GM21447 (cell line): ENCODE measurements at regions not wholly inside any gene's neighbourhood (a gene's known extent, or its start where the extent isn't known, plus 50 kb on each side); places are given as distances from the start of the nearest gene placed in this dataset.

Experiments
- ATAC-seq: cut with Tn5 transposase; IDR thresholded peaks from one replicate; pipeline ENCODE4 v1.9.1; 2021; ENCODE audit not compliant: unreplicated experiment

DNA sequence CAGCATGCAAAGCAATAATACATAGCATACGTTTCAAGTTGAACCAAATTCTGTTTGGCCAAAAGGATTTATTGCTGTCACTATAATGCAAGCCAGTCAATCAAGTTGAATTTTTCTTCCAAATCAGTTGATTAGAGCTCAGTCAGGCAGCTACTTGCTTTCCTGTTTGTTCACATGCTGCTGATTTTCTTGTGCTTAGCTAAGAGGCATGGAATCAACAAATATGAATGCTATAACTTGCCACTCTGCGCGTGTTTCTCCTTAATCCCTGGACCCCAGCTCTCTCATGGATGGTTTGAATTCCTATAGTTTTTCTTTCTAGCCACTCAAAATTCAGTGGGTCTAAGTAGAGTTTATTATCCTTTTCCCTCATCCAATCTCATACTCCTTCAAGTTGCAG, 311.3 kb downstream of the KLF5 start:
- no peak for ATAC-seq

DNA sequence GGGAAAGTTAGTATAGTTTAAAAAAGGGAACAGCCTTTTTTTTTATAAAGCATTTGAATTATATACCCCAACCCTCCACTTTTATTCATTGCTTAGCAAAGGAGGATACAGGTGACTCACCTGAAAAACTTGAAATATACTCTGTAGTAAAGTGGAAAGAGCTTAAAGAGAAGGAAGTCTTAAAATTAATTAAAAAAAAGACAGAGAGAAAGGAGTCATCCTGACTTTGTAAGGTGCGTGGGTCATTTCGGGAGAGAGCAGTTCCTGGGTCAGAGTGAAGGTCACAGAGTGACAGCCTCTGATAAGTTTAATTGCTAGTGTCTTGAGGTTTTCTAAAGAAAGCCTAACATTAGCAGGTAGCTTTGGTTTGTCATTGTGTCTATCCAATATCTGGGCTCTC, 310.3 kb downstream of the KLF5 start:
- no peak for ATAC-seq

DNA sequence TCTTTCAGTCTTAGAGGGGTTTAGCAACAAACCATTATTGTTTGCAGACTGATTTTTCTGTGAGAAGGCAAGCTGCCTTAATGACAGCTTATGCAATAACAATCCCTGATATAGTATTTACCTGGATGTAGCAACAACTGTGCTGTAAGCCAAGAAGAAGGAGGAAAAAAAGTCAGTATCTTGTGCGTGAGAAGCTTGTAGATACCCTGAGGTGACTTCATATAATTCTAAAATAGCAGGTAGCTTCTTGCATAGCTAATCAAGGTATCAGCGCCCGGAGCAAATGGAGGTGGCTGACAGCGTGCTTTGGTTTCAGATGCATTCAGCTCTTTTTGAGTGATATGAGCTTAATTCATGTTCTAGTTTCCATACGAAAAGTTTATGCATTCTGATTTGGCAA, 309.8 kb downstream of the KLF5 start:
- ATAC-seq: no peak

DNA sequence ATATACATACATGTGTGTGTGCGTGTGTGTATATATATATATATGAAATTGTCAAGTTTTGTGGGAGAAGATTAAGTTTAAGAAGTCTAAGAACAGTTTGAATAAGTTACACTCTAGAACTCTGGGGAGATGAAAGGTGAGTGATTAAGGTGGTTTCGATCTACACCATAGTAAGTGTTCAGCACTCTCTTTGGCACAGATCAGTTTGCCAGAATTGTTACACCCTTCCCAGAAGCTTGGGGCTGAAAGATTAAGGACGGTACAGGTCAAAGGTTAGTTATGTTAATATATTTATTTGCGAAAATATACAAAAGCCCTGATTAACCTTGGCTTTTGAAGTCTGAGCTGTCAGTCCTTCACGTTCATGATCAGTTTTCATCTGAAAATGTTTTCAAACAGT, 309.1 kb downstream of the KLF5 start:
- no peak for ATAC-seq

DNA sequence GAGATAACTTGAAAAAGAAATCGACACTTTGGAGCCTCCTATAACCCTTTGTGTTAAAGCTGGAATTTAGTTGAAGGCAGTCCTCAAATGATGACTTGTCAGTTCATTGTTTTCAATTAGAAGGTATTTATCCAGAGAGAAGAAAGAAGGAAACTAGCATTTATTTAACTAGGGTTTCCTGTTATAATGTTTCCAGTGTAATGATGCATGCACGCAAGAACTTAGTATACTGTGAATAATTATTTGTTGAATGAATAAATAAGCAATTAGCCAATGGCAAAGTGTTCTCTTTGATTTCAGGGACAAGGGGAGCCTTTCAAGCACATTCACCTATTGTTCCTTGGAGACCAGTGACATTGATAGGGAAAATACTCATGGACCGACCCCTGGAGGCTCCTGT, 307.4 kb downstream of the KLF5 start:
- no peak for ATAC-seq

DNA sequence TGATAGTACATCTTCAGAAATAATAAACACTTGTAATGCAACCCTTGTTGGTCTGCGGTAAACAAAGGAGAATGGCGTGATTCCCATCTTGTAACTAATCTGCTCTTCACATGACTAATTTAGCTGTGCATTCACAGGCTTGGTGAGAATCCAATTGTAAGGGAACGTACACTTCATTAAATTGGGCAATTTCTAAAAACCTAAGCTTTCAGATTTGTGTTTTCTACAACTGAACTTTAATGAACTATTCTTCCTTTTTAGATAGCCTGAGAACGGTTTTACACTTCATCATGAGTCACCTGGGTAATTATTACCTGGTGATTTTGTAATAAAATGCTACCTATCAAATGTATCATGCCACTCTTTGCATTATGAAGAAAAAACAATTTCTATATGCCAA, 306.9 kb downstream of the KLF5 start:
- no peak for ATAC-seq

DNA sequence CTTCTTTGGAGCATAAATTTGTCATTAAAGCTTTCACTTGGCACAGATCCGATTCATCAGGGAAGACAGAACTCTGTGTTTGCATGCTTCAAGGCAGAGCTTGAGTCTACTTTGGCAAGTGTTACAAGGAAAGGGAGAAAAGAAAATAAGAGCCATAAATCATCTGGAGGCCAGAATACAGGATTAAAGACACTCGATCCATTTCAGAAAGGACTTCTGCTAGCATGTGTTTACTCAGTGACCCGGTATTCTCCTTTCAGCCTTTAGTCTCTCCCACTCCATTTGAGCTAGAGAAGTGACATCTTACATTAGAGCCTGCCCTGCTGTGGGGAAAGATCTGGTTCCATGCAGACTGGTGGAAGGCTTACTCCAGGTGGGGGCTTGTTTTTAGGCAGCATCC, 306.4 kb downstream of the KLF5 start:
- ATAC-seq: no peak

DNA sequence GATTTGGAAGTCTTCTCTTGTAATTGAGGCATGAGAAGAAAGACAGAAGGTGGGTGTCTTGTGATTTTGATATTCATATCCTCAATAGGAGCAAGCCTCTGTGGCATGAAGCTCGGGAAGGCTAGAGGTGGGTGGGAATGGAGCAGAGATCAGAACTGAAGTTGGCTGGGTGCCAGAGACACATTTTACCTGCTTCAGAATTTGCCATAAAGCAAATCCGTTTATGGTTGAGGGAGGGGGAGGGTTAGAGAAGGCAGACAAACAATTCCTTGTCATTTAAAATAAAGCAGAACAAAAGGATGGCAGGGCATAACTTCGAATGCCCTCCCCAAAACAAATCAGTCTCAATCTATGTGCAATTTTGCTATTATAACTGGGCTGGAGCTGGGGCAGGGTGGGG, 305.9 kb downstream of the KLF5 start:
- ATAC-seq: no peak

DNA sequence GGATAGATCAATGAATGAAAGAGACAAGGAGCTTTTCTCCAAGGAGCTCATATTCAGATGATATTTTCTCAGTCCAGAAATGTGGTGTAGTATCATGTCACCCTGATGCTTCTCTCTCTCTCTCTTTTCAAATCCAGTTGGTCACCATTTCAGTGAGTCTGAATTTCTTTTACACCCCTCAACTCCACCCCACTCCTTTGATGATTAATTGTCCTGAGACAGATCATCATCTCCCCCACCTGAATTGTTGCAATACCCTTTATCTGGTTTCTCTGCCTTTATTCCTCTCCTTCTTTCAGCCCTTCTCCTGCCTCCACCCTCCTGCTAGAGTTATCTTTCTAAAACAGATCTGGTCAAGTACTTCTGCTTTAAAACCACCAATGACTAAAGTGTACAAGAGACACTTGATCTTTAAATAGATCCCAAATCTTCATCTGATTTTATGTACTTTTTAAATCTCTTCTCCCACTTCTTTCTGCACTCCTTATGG, 299.8 kb downstream of the KLF5 start:
- ATAC-seq: no peak

DNA sequence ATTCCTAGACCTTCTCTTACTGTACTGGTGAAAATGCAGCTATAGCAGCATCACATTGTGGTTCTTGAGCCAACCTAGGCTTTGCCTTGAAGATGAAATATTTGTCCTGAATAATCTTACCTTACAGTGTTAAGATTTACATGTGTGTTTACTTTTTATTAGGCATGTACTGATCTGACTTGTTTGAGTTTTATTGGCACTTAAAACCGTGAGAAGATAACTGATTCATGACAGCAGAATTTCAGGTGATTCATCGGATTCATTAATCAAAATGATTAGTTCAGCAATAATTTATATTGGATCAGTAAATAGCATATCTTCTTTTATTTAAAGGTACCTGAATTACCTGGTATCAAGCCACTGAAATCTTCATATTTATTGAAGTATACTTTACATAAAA, 296.3 kb downstream of the KLF5 start:
- no peak for ATAC-seq

DNA sequence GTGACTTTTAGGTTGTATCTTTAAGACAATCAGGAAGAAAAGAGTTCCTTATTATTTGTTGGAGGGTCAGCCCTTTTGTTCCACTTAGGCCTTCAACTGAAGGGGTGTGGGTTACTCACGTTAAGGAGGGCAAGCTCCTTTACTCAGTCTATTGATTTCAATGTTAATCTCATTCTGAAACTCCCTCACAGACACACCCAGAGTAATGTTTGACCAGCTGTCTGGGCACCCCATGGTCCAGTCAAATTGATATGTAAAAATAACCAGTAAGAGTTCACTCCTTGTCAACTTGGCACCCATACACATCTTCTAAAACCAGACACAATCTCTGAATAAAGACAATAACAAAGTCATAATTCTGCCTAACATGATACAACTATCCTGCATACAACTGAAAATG, 292.9 kb downstream of the KLF5 start:
- ATAC-seq: no peak

DNA sequence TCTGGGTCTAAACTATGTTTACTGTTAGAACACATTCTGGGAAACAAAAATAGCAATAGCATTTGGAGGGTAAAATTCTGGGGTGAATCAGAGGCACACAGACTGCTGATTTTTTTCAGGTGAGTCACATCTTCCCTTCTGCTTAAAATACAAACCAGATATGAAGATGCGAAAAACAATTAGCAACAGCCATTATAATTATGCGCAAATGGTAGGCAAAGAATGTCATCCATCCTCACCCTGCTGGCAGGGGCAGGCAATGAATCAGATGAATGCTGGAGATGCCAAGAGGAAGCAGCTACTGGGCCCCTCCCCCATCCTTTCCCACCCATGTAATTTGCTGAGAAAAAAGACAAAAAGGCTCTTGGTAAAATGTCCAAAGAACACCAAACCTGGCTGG, 282.9 kb downstream of the KLF5 start:
- no peak for ATAC-seq

DNA sequence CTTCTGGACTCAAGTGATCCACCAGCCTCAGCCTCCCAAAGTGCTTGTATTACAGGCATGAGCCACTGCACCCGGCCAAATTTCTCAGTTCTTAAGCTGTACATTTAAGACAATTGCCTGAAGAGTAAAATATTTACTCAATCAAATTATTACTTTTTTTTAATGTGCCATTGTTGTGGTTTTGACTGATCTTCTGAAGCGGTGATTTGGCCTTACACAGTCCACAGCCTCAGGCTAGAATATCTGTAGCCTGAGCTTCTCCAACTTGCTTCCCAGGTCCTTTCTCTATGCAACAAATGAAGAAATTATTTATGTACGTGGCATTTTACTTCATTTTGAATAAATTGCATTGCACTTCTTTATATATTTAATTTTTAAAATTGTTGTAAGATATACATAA, 281.3 kb downstream of the KLF5 start:
- no peak for ATAC-seq

DNA sequence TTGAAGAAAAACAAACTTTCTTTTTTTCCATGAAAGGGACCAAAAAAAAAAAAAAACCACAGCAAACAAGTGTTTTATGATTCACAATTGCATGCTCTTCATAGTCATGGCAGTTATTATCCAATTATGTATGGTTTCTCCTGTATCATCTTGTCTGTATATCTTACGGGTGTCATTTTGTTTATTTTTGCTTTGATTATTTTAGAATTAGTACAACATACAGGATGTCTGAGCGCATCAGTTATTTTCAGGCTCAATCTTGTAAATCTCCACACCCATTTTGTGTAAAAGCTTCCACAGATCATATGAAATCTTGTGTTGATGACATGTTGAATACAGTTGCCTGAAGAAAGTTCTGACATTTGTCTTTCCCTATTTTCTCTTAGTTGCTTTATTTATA, 280.3 kb downstream of the KLF5 start:
- ATAC-seq: no peak

DNA sequence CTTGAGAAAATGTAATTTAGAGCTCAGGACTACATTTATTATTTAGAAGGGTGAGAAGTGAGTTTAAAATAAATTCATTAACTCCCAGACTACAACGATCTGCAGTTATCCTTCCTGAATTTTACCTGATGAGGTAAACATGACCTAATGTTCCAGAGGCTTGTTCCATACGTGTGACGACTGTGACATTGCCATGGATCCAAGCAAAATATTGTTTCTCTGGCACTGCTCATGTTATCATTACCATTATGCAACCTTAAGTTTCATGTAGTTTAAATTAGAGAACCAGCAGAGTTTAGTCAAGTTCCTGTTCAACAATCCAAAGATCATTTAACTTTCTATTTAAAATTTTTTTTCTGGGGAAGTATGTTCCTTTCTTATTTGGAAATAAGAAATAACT, 279.6 kb downstream of the KLF5 start:
- ATAC-seq: no peak

DNA sequence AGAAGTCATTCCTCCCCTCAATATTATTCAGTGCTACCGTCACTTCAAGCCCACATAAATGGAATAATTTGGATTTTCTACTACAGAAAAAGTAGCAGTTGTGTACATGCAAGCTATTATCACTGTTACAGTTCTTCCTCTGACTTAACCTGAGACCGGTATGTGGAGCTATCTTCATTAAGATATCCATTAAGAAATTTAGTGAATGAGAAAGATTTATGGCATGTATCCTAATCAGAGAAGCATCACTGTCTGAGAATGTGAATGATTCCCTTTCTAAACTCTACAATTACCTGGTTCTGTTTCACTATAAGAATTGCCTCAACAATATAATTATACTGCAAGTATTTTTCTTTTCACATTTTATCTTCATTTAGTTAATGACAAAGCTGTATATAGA, 278.7 kb downstream of the KLF5 start:
- no peak for ATAC-seq

DNA sequence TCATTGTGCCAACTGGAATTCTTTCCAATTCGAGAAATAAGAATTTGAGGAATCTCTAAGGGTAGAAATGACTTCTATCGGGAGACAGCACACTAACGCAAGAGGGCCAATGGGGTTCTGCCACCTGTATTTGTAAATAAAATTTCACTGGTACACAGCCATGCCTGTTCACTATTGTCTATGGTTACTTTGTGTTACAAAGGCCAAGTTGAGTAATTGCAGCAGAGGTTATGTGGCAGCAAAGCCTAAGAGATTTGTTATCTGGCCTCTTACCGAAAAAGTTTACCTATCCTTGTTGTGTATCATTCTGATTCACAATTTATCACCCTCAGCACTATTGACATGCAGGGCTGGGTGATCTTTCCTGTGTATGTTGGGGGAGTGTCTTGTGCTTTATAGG, 278.0 kb downstream of the KLF5 start:
- no peak for ATAC-seq

DNA sequence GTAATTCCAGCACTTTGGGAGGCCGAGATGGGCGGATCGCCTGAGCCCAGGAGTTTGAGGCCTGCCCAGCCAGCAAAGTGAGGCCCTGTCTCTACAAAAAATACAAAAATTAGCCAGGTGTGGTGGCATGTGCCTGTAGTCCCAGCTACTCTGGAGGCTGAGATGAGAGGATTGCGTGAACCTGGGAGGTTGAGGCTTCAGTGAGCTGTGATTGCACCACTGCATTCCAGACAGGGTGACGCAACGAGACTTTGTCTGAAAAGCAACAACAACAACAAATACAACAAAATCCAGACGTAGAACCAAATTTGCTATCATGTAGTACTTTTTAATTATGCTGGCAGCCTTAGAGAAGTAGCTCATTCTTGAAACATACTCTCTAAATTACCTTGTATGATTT, 277.1 kb downstream of the KLF5 start:
- no peak for ATAC-seq

DNA sequence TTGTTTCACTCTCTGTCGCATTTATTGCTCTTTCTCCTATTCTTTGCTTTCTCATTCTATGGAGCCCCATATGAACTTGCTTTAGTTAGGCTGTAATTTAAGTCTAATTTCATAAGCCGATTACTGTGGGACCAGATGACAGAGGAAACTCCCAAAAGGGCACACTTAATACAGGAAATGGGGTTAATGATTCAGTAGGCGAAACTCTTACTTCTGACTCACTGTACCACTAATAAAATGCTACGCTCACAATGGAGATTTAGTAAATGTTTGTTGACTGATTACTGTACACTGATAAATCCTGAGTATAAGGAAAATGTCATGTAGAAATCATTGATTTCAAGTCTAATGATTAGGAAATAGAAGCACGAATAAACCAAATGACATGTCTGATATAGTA, 276.4 kb downstream of the KLF5 start:
- ATAC-seq: peak; percentile 99

DNA sequence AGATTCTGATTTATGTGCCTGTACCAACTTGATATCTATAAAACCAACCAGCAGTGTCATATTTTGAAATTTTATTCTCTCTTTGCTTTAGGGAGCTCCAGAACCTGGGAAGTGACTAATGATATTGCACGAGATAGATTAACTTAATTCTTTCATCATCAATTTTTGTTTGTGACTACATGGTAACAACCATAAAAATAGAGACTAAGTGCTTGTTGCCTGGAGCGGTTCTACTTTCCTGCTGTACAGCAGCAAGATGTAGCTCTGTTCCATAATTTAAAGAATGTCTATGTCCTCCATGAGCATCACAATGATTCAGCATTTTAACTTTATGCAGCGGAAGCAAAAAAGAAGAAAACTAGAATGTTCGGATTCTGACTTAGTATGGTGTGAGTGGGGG, 275.6 kb downstream of the KLF5 start:
- ATAC-seq: no peak

DNA sequence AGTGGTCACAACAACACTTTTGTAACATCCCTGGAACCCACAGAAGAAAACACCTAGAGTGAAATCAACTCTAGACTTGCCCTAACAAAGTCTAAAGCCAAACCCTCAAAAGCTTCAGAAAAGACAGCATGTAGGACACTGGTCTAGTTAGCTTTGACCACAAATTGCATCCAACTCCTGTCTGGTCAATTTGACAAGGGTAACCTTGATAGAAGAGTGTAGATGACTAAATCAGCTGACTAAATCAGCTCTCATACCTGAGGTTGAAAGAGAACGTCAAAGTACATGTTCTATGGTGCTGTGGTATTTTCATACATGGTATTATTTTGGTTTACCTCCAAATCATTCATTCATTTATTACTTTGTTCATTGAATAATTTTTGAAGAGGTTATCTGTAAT, 272.8 kb downstream of the KLF5 start:
- ATAC-seq: no peak

DNA sequence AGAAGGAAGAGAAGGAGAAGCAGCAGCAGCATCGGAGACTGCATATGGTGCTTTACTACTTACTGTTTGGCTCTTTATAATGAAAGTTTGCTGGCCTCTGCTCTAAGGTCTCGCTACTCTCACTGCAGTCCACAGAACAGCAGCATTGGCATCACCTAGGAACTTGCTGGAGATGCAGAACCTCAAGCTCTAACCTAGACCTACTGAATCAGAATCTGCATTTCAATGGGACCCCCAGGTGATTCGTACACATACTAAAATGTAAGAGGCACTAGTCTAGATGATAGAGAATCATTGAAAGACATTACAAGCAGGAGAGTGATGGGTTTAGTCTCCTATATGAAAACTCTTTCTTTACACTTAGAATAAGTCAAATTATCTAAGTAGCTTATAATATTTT, 270.6 kb downstream of the KLF5 start:
- ATAC-seq: no peak

DNA sequence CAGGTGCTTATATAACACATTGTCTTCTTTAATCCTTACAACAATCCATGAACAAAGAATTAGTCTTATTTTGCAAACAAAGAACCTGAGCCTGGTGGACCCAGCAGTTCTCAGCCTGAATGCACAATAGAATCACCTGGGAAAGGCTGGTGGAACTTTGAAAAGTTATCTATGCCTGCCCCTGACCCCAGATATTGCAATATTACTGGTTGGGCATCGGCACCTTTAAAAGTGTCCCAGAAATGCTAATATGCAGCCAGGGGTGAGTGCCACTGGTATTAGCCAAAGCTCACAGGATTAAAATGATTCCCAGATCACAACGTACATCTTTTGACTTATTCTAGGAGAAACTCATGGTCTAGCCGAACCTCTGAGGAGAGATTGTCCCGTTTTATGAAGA, 268.8 kb downstream of the KLF5 start:
- no peak for ATAC-seq
